HL-60 (cell line): ENCODE measurements at regions not wholly inside any gene's neighbourhood (a gene's known extent, or its start where the extent isn't known, plus 50 kb on each side); places are given as distances from the start of the nearest gene placed in this dataset.

Source experiments
- DNase-seq, 2 experiments: peaks; one replicate each; pipeline ENCODE4 v3.0.0-alpha.2; 2010 to 2020; ENCODE audit warnings: low read depth in 1 of 2, low spot score in 1 of 2
- H3K27ac ChIP-seq: fragments of 250-450 bp; sonication (Bioruptor Pico); replicated peaks from 2 replicates; pipeline ENCODE4 v1.5.1; 2020; ENCODE audit warnings: mild to moderate bottlenecking, moderate library complexity
- H3K27me3 ChIP-seq: fragments of 250-450 bp; sonication (Bioruptor Pico); 2 replicates; pipeline ENCODE4 v1.5.1; 2021; ENCODE audit warnings: mild to moderate bottlenecking, moderate library complexity; ENCODE audit not compliant: insufficient read depth, poor library complexity, severe bottlenecking
- H3K4me3 ChIP-seq: replicated peaks from 2 replicates; pipeline ENCODE4 v1.5.1; 2011; ENCODE audit warnings: mild to moderate bottlenecking, control low read depth, low read length; ENCODE audit not compliant: insufficient read depth
- CTCF ChIP-seq: IDR thresholded peaks from one replicate; pipeline ENCODE4 v1.5.1; 2011; ENCODE audit warnings: low read length, control low read depth, inconsistent platforms; ENCODE audit not compliant: insufficient read depth
- GABPA ChIP-seq: IDR thresholded peaks from 2 replicates; pipeline ENCODE4 v1.6.1; 2012; ENCODE audit warnings: low read depth
- POLR2AphosphoS5 ChIP-seq: IDR thresholded peaks from 2 replicates; pipeline ENCODE4 v1.6.1; 2012; ENCODE audit warnings: low read depth
- REST ChIP-seq: IDR thresholded peaks from 2 replicates; pipeline ENCODE4 v1.6.1; 2012; ENCODE audit warnings: low read depth; ENCODE audit not compliant: insufficient replicate concordance
- SPI1 ChIP-seq: IDR thresholded peaks from 2 replicates; pipeline ENCODE4 v1.6.1; 2012; ENCODE audit warnings: low read depth, mild to moderate bottlenecking, borderline replicate concordance

GRCh38 chr12:19882346-19882745 lies 443.1 kb downstream of the AEBP2 start:
- DNase-seq = no peak
- no peaks in the 10 kb centered on the region for H3K27me3 ChIP-seq
- no peak for TF ChIP-seq CTCF
- TF ChIP-seq SPI1 = no peak
- TF ChIP-seq GABPA = no peak
- no peak for TF ChIP-seq POLR2AphosphoS5
- no peak for TF ChIP-seq REST
- H3K27ac ChIP-seq = no peak overlapping the region
- H3K4me3 ChIP-seq = no peak overlapping the region

GRCh38 chr12:19884021-19884492 lies 444.8 kb downstream of the AEBP2 start:
- H3K27me3 ChIP-seq = no peaks in the 10 kb centered on the region
- no peak overlapping the region for H3K4me3 ChIP-seq
- no peak for DNase-seq
- TF ChIP-seq POLR2AphosphoS5 (no peak), CTCF (no peak), GABPA (no peak), REST (no peak), SPI1 (no peak)
- H3K27ac ChIP-seq = no peak overlapping the region

- H3K27me3 ChIP-seq = no peaks in the 10 kb centered on the region
- H3K27ac ChIP-seq = no peak overlapping the region
- DNase-seq = no peak
- no peak overlapping the region for H3K4me3 ChIP-seq
- no peak for TF ChIP-seq GABPA
- TF ChIP-seq CTCF = no peak
- no peak for TF ChIP-seq SPI1
- no peak for TF ChIP-seq POLR2AphosphoS5
- no peak for TF ChIP-seq REST
Observed at GRCh38 chr12:19885093-19885812, 446.0 kb downstream of the AEBP2 start.
